ENCODE measurements at regions not wholly inside any gene's neighbourhood (a gene's known extent, or its start where the extent isn't known, plus 50 kb on each side); places are given as distances from the start of the nearest gene placed in this dataset.

- no peak for DNase-seq (ENCODE audit: low read depth in 2 of 2)
Observed at GRCh38 chr1:98034505-98034904, 113.7 kb upstream of the DPYD start.

- DNase-seq (ENCODE audit: low read depth in 2 of 2) = no peak
Observed at GRCh38 chr1:98032958-98033357, 112.1 kb upstream of the DPYD start.

DNA sequence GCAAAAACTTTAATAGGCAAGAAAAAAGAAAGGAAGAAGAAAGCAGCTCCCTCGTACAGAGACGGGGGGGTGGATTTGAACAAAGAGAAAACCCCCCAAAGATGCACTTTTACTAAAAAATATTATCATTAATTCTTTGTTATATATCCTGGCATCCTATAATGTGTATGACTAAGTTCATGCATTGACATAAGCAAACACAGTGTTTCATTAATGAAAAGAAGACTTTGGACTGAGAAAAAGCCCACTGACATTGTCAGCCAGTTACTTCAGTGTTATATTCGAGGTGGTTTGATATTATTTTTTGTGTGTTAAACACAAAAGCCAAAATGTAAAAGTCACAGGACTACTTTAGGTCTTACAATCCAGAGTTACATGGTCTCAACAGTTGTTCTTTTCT, 110.1 kb upstream of the DPYD start:
- DNase-seq (ENCODE audit: low read depth in 2 of 2) = no peak

GRCh38 chr1:98030483-98030882, 109.6 kb upstream of the DPYD start:
- no peak for DNase-seq (ENCODE audit: low read depth in 2 of 2)

- no peak for DNase-seq (ENCODE audit: low read depth in 2 of 2)
Observed at GRCh38 chr1:98028800-98029199, 108.0 kb upstream of the DPYD start.

DNA sequence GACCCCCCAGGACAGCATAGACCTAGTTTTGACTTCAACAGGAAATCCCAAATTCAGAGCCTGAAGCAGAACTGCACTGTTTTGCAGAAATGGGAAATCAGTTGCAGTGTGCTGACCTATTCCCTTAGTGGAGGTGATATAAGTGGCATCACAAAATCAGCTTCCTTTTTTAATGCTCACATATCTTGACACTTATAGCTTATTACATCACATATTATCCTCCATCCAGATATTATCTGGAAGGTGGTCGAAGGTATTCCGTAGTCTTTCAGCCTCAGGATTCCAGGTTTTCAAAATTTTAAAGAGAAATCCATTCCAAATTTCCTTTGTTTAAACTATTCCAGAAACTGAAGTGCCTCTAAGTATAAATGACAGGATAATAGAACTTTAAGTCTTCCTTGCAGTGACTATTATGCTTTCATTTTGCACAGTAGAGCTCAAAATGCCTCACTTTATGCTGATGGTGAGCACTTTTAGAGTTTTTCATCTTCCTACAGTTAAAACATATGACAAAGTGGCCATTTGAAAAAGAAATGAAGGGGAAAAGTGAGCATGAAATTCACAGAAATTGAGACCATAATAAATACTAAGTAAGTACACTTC, 106.4 kb upstream of the DPYD start:
- DNase-seq (ENCODE audit: low read depth in 2 of 2) = no peak

DNA sequence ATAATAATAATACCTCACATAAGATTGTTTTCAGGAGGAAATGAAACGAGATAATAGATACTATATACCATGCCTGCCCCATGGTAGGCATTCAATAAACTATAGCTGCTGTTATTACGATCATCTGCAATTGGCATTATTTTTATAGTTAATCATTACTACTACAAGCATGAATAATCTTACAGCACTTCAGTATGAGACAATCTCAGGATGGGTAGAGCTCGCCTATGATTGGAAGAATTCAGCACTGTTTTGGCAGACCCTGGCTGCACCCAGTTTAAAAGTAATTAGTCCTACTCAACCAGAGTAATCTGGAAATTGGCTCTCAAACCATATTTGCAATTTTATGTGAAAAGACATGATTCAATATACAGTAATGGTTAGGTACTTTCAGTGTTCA, 105.0 kb upstream of the DPYD start:
- no peak for DNase-seq (ENCODE audit: low read depth in 2 of 2)

- no peak for DNase-seq (ENCODE audit: low read depth in 2 of 2)
Observed at GRCh38 chr1:98021126-98021525, 100.3 kb upstream of the DPYD start.

DNA sequence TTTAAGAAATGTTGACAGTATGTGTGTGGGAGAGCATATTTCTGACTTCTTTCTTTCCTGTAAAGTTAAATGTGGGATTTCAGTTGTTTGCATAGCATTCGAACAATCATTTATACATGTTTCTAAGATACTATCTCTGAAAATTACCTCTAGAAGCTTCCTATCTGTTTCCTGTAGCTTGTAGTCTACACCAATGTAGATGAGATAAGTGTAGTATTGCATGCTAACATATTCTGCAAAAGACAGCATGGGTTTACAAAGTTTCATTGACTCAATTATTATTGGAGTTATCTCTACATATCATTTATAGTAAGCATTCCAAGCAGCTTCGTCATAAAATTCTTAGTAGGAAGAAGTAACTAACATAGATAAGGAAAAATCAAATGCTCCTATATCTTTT, 98.9 kb upstream of the DPYD start:
- DNase-seq (ENCODE audit: low read depth in 2 of 2) = no peak

DNA sequence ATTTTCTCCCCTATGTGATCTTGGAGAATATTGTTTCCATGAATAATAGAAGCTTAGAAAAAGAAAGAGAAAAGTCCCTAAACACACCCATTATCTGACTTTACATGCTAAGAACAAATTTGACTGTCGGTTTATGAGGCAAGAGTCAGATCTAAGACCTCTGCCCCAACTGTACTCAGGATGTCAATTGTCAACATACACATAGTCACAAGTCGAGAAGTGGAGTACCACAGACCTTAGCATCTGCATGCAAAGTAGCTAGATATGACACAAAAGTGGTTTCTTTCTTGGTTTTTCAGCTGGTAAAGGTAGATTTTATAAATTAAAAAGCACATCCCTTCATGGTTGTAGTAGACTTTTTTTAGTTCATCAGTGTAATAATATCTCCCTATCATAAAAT, 97.2 kb upstream of the DPYD start:
- DNase-seq (ENCODE audit: low read depth in 2 of 2) = no peak

DNA sequence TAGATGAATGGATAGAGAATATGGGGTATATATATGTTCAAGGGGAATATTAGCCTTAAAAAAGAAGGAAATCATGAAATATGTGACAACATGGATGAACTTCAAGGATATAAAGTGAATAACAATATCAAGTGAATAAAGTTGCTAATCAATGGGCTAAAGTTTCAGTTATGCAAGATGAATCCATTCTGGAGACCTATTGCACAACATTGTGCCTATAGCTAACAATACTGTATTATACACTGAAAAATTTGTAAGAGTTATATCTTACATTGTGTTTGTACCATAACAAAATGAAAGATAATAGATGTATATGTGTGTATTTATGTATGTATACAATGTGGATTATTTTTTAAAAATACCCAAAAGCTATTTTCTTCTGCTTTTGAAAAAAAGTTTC, 96.3 kb upstream of the DPYD start:
- no peak for DNase-seq (ENCODE audit: low read depth in 2 of 2)

- no peak for DNase-seq (ENCODE audit: low read depth in 2 of 2)
Observed at GRCh38 chr1:98008373-98008772, 87.5 kb upstream of the DPYD start.

DNA sequence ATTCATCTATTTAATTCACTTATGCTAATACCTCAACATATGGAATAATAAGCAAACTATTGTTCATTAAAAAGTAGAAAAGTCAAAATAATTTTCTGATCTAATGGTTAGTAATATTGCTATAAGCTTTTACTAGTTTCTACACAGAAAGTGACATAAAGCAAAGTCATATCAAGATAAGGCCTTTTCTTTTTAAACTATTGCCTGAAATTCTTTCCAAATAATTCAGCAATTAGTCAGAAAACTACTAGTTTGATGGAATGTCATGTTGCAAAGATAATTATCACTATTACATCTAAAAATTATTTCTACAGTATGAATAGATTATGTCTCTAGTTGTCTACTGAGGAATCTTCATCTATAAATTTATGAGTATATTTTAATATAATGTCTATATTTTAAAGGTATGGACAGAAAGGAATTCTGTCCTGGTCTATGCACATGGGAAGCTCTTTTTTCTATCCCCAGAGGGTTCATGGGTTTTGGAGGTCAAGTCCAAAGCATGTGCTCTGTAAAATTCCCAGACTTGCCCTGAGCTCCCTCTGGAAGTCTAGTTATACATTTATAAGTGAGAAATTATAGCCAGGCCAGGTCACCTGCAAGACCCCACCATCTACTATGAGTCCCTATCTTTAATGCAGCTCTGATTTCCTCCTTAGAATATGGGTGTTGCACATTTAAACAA, 84.6 kb upstream of the DPYD start:
- no peak for DNase-seq (ENCODE audit: low read depth in 2 of 2)

GRCh38 chr1:98003442-98003841, 82.6 kb upstream of the DPYD start:
- no peak for DNase-seq (ENCODE audit: low read depth in 2 of 2)

DNA sequence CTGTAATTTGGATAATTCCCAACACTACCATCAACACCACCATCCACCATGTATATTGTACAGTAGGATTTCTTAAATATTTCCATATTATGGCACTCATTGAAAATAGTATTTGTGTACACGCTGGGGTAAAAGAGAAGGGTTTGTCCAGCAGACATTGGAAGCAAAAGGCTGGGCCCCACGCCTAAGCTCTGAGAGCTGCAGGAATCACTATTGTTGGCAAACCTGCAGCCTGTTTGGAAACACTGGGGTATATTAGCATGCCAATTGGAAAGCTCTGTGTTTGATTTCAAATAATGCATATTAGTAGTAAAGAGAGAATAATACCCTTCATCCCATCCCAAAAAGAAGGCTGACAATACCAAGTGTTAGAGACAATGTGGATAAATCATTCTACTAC, 81.5 kb upstream of the DPYD start:
- DNase-seq (ENCODE audit: low read depth in 2 of 2) = no peak

- no peak for DNase-seq (ENCODE audit: low read depth in 2 of 2)
Observed at GRCh38 chr1:98001764-98002163, 80.9 kb upstream of the DPYD start.

- DNase-seq (ENCODE audit: low read depth in 2 of 2) = no peak
Observed at GRCh38 chr1:97999320-97999719, 78.5 kb upstream of the DPYD start.

GRCh38 chr1:97996880-97997279, 76.0 kb upstream of the DPYD start:
- DNase-seq (ENCODE audit: low read depth in 2 of 2) = no peak

GRCh38 chr1:97989094-97989680, 68.4 kb upstream of the DPYD start:
- no peak for DNase-seq (ENCODE audit: low read depth in 2 of 2)

GRCh38 chr1:97986041-97987005, 65.5 kb upstream of the DPYD start:
- DNase-seq (ENCODE audit: low read depth in 2 of 2) = no peak

DNA sequence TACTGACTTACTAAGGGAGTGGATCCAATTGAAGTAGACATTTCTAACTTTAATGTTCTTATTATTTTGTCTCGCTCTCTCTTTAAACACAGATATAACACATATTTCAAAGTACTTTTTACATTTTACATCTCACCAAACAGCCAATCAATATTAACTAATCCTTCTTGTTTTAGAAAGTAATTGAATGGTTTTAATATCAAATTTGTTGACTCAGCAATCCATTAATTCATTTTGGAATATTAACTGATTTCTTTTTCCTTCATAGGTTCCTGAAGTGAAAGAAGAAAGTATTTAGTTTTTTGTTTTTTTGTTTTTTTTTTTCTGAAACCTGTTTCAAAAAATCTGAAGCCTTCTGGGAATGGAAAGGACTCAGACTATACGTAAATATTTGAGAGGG, 62.3 kb upstream of the DPYD start:
- DNase-seq (ENCODE audit: low read depth in 2 of 2) = no peak

GRCh38 chr1:97980530-97980929, 59.7 kb upstream of the DPYD start:
- no peak for DNase-seq (ENCODE audit: low read depth in 2 of 2)

All from stimulated activated CD4-positive, alpha-beta T cell treated with anti-CD3 and anti-CD28 coated beads, Interleukin-1b, Interleukin-23, amount 100 ng/mL, for 1 hour (primary cell).